ENCODE measurements at regions not wholly inside any gene's neighbourhood (a gene's known extent, or its start where the extent isn't known, plus 50 kb on each side); places are given as distances from the start of the nearest gene placed in this dataset.

DNA sequence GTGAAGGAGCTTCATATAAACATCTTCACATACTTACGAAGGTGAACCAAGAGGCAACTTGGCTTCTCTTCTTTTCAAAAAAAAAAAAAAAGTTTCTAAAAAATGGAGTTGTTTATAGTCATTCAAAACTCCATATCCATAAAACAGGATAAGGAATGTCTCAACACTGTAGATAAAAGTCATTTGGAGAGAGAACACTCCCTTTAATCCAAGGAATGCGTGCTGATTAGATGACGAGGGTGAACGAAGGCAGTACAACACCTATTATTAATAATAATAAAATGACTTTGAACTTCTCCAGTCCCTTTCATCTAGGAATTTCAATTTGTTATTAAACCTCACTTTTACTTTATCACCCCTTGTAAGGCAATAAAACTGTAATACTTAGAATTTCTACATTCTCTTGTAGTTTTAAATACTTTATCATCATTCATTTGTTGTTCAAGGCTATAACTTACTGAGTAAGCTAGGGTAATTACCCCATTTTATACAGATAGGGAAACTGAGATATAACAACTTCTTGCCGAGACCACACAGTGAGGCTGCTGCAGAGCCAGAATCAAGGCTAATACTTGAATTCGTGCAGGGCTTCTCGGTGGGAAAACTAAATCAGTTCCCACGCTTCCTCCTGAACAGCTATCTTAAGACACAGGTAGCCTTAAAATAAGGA, 377.1 kb downstream of the EFNA5 start:
- Mint-ChIP-seq H3K36me3 (ENCODE audit: insufficient read depth, unreplicated experiment) (no peaks in the 10 kb centered on the region), H3K4me1 (ENCODE audit: insufficient read depth, unreplicated experiment) (no peaks in the 10 kb centered on the region), H3K9me3 (ENCODE audit: unreplicated experiment) (no peaks in the 10 kb centered on the region), H3K27ac (ENCODE audit: low read depth, unreplicated experiment) (no peak overlapping the region), H3K4me3 (ENCODE audit: unreplicated experiment) (no peak overlapping the region), H3K27me3 (ENCODE audit: insufficient read depth, unreplicated experiment) (no peaks in the 10 kb centered on the region)
- POLR2A ChIA-PET = no interaction called here
- DNase-seq (ENCODE audit: unreplicated experiment) = no peak
- BruUV-seq (replicated peaks) = no TSS peak
- CTCF ChIA-PET = interaction anchor here (0.5 to 0.7 kb wide), 3 partner anchors 13 to 435 kb away, joined by 3 read pairs; no protein-coding TSS in a partner anchor
- intact Hi-C loops (cut with micrococcal nuclease) = no loop called here
- TF ChIP-seq, protein P1, sequence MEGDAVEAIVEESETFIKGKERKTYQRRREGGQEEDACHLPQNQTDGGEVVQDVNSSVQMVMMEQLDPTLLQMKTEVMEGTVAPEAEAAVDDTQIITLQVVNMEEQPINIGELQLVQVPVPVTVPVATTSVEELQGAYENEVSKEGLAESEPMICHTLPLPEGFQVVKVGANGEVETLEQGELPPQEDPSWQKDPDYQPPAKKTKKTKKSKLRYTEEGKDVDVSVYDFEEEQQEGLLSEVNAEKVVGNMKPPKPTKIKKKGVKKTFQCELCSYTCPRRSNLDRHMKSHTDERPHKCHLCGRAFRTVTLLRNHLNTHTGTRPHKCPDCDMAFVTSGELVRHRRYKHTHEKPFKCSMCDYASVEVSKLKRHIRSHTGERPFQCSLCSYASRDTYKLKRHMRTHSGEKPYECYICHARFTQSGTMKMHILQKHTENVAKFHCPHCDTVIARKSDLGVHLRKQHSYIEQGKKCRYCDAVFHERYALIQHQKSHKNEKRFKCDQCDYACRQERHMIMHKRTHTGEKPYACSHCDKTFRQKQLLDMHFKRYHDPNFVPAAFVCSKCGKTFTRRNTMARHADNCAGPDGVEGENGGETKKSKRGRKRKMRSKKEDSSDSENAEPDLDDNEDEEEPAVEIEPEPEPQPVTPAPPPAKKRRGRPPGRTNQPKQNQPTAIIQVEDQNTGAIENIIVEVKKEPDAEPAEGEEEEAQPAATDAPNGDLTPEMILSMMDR (IDR thresholded peaks at IDR 0.05; ENCODE audit: unreplicated experiment) = no peak

DNA sequence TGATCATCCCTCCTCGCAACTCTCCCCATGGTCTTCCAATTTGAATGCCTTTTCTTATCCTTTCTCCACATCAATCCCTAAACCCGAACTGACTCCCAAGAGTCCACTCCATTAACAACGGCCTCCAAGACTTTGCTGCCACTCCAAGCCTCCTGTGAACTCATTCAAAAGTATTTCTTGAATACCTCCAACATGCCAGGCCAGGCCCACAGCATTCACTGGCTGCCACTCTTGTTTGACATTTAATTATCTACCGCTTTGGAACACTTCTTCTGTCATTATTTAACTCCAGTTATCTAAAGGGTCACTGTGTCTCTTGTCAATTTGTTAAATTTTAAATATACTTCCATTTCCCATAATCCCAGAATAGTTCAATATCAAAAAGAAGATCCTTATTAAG, 378.9 kb downstream of the EFNA5 start:
- intact Hi-C loops (cut with micrococcal nuclease) = no loop called here
- H3K4me3 Mint-ChIP-seq (ENCODE audit: unreplicated experiment) = no peak overlapping the region
- peaks cover 1% of the 10 kb centered on the region for H3K4me1 Mint-ChIP-seq (ENCODE audit: insufficient read depth, unreplicated experiment)
- H3K9me3 Mint-ChIP-seq (ENCODE audit: unreplicated experiment) = no peaks in the 10 kb centered on the region
- no peaks in the 10 kb centered on the region for H3K36me3 Mint-ChIP-seq (ENCODE audit: insufficient read depth, unreplicated experiment)
- no peak for DNase-seq (ENCODE audit: unreplicated experiment)
- ChIA-PET CTCF (no interaction called here), POLR2A (no interaction called here)
- no peak overlapping the region for H3K27ac Mint-ChIP-seq (ENCODE audit: low read depth, unreplicated experiment)
- no TSS peak for BruUV-seq (replicated peaks)
- TF ChIP-seq, protein P1 (IDR thresholded peaks at IDR 0.05; ENCODE audit: unreplicated experiment) = no peak
- no peaks in the 10 kb centered on the region for H3K27me3 Mint-ChIP-seq (ENCODE audit: insufficient read depth, unreplicated experiment)

DNA sequence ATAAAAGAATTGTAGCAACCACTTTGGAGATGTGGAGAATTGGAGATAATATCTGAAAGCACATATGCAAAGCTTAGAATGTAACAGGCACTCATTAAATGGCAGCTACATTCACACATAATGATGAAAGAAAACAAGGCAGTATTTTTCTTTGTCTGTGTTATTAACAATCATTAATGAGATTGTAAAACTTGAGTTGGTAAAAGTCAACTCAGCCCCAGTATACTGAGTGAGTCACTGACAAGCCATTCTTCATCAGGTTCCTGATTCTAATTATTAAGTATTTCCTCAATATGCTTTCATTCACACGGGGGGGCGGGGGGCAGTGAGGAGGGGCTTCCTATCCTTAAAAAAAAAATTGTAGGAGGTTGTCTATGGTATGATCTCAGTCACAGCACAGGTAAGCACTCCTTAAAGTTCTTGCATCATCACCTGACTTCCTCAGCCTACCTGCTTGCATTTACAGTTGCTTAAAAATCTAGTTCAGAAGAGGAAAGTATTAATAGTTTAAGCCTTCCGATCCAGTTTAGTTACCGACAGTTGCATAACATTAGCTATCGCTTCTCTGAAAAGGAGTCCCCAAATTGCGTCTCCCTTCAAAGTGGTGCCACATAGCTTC, 379.8 kb downstream of the EFNA5 start:
- Mint-ChIP-seq H3K27ac (ENCODE audit: low read depth, unreplicated experiment) (no peak overlapping the region), H3K27me3 (ENCODE audit: insufficient read depth, unreplicated experiment) (no peaks in the 10 kb centered on the region), H3K4me1 (ENCODE audit: insufficient read depth, unreplicated experiment) (peaks cover 6% of the 10 kb centered on the region), H3K36me3 (ENCODE audit: insufficient read depth, unreplicated experiment) (no peaks in the 10 kb centered on the region), H3K9me3 (ENCODE audit: unreplicated experiment) (no peaks in the 10 kb centered on the region), H3K4me3 (ENCODE audit: unreplicated experiment) (no peak overlapping the region)
- BruUV-seq (replicated peaks) = no TSS peak
- CTCF ChIA-PET = interaction anchor here (0.6 kb wide), 1 partner anchor 314 kb away, joined by 3 read pairs; no protein-coding TSS in a partner anchor
- POLR2A ChIA-PET = no interaction called here
- no peak for DNase-seq (ENCODE audit: unreplicated experiment)
- intact Hi-C loops (cut with micrococcal nuclease) = no loop called here
- TF ChIP-seq, protein P1 (IDR thresholded peaks at IDR 0.05; ENCODE audit: unreplicated experiment) = no peak

DNA sequence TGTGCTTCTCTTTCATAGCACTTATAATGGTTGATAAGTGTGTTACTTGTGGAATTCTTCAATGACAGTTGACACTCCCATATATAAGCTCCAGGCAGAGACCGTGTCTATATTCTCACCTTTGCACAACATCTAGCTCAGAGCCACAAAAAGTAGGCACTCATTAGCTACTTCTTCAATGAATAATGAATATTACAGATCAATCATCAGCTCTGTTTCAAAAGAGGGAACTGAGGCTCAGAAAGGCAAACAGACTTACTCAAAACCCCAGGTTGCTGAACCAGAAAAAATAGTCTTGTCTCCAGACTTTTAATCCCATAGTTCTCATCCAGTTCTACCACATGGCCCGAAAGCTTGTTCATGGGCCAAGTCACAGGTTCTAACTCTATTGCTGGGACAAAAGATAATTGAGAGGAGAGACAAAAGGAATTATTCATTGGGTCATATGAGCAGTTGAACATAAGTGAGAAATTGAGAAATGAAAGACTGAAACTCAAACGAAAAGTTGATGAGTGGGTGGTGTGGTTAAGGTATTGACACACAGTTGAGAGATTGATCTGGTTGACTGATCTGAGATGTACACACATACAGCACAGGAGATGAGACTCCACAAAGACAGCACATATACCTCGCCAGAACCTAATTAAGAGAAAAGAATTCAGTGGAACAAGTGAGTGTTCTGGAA, 381.6 kb downstream of the EFNA5 start:
- H3K27me3 Mint-ChIP-seq (ENCODE audit: insufficient read depth, unreplicated experiment) = no peaks in the 10 kb centered on the region
- BruUV-seq (replicated peaks) = no TSS peak
- no peaks in the 10 kb centered on the region for H3K9me3 Mint-ChIP-seq (ENCODE audit: unreplicated experiment)
- H3K4me3 Mint-ChIP-seq (ENCODE audit: unreplicated experiment) = no peak overlapping the region
- ChIA-PET CTCF (interaction anchor here (0.9 kb wide), 1 partner anchor 24 kb away, joined by 6 read pairs; no protein-coding TSS in a partner anchor), POLR2A (no interaction called here)
- DNase-seq (ENCODE audit: unreplicated experiment) = no peak
- H3K27ac Mint-ChIP-seq (ENCODE audit: low read depth, unreplicated experiment) = no peak overlapping the region
- no peaks in the 10 kb centered on the region for H3K36me3 Mint-ChIP-seq (ENCODE audit: insufficient read depth, unreplicated experiment)
- intact Hi-C loops (cut with micrococcal nuclease) = no loop called here
- TF ChIP-seq, protein P1 (IDR thresholded peaks at IDR 0.05; ENCODE audit: unreplicated experiment) = no peak
- H3K4me1 Mint-ChIP-seq (ENCODE audit: insufficient read depth, unreplicated experiment) = peaks cover 11% of the 10 kb centered on the region

All from MCF 10A (cell line).